ENCODE measurements at regions not wholly inside any gene's neighbourhood (a gene's known extent, or its start where the extent isn't known, plus 50 kb on each side); places are given as distances from the start of the nearest gene placed in this dataset.
A peak's percentile ranks its signal among the peaks of the same experiment; 100 is the strongest.

DNA sequence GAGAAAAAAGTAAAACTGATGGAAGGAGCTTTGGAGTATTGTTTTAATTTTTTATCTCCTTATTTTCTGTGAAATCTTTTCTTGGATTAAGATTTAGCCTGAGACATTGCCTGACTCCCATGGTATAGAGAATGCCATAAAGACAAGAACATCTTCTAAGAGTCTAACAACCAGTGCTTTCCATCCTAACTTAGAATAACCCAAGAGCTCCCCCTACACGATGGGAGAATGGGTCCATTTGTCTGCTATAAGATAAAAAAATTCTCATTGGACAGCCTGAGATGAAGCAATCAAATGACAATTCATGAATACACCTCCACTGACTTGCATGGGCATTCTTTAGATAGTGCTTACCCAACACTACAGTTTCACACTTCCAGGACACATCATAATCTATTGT, 478.1 kb downstream of the TTLL7 start:
- TF ChIP-seq, protein P1, sequence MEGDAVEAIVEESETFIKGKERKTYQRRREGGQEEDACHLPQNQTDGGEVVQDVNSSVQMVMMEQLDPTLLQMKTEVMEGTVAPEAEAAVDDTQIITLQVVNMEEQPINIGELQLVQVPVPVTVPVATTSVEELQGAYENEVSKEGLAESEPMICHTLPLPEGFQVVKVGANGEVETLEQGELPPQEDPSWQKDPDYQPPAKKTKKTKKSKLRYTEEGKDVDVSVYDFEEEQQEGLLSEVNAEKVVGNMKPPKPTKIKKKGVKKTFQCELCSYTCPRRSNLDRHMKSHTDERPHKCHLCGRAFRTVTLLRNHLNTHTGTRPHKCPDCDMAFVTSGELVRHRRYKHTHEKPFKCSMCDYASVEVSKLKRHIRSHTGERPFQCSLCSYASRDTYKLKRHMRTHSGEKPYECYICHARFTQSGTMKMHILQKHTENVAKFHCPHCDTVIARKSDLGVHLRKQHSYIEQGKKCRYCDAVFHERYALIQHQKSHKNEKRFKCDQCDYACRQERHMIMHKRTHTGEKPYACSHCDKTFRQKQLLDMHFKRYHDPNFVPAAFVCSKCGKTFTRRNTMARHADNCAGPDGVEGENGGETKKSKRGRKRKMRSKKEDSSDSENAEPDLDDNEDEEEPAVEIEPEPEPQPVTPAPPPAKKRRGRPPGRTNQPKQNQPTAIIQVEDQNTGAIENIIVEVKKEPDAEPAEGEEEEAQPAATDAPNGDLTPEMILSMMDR (IDR thresholded peaks at IDR 0.05; ENCODE audit: borderline replicate concordance) = no peak
- no peaks in the 10 kb centered on the region for H3K36me3 ChIP-seq
- no peak for DNase-seq
- no peak overlapping the region for H3K27ac ChIP-seq (replicated peaks)
- H3K4me3 ChIP-seq = no peak overlapping the region
- H3K4me1 ChIP-seq = no peaks in the 10 kb centered on the region
- no peaks in the 10 kb centered on the region for H3K27me3 ChIP-seq (ENCODE audit: low read depth)
- intact Hi-C loops (cut with micrococcal nuclease) = no loop called here
- no peaks in the 10 kb centered on the region for H3K9me3 ChIP-seq (replicated peaks)

DNA sequence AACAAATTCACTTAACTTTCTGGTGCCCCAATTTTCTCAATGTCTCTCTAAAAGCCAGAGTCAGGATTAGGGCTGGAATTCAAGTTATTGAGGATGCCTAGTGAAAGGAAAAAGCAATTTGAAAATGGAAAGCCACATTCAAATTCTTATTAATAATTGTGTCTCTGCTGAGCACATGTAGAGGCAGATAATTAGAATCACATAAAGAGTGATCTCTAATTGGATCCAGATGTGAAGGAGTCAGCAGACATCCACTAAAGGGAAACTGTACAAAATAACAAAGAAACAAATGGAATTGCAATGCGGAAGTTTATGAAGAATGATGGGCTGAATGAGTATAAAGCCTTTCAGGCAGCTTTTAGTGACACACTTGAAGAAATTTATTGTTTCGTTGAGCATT, 482.6 kb downstream of the TTLL7 start:
- Histone ChIP-seq H3K27me3 (ENCODE audit: low read depth) (no peaks in the 10 kb centered on the region), H3K9me3 (replicated peaks) (no peaks in the 10 kb centered on the region), H3K27ac (replicated peaks) (no peak overlapping the region), H3K36me3 (no peaks in the 10 kb centered on the region), H3K4me3 (no peak overlapping the region), H3K4me1 (peaks cover 20% of the 10 kb centered on the region)
- intact Hi-C loops (cut with micrococcal nuclease) = no loop called here
- DNase-seq = no peak
- TF ChIP-seq, protein P1 (IDR thresholded peaks at IDR 0.05; ENCODE audit: borderline replicate concordance) = no peak

DNA sequence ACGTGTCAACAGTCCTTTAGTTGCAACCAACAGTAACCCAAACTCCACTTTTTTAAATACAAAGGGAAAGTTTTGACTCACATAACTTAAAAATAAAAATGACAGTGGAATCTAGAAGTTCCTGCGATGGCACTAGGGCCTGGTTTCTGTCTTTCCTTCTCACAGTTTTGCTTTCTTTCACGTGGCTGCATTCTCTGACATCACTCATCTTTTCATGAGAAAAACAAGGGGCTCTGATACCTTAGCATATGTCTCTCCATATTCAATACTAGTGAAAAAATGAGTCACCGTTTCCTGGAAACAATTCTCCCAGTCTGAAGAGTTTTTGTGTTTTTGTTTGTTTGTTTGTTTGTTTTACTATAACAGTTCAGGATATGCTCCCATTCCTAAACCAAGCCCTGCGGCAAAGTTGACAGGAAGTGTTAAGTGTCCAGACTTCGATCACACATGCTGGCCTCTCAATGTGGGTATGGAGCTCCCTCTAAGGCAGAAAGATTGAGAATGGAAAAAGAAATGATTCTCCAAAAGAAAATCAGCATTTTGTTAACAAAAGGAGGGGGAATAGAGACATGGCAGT, 483.3 kb downstream of the TTLL7 start:
- DNase-seq = no peak
- no peak overlapping the region for H3K4me3 ChIP-seq
- H3K9me3 ChIP-seq (replicated peaks) = no peaks in the 10 kb centered on the region
- H3K27ac ChIP-seq (replicated peaks) = no peak overlapping the region
- intact Hi-C loops (cut with micrococcal nuclease) = no loop called here
- TF ChIP-seq, protein P1 (IDR thresholded peaks at IDR 0.05; ENCODE audit: borderline replicate concordance) = no peak
- H3K4me1 ChIP-seq = peaks cover 27% of the 10 kb centered on the region
- no peaks in the 10 kb centered on the region for H3K27me3 ChIP-seq (ENCODE audit: low read depth)
- H3K36me3 ChIP-seq = no peaks in the 10 kb centered on the region

DNA sequence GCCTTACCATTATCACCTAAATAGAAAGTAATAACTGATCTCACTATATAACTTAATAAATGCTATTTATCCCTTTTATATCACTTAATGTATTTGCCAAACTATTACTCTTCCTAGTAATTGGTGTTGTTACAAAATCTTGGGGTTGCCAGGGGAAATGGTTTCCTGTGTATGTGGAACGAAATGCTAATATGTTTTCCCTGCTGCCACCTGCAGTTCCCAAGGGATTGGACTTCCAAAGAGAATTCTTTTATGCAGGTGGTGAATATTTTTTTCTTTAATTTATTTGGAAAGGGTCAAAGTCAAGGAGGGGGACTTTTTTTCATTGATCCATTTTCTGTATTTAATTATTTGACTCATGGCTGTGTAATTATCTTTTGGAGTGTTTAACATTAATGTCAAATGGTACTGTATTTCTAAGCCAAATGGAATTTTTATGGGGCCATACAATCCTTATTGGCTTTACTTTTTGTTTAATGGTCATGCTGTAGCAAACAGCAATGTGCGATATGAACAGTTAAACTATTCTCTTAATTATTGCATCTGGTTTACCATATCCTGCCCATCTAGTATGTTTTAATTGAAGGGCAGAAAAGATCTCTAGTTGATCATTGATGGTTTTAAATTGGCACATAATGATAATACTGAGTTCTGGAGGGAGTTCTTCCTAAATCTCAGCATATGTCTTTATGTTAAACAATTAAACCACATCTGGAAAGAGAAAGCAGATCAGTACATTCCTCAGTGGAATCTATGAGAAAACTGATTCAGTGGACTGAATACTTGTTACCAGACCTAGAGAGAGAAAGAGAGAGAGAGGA, 486.3 kb downstream of the TTLL7 start:
- DNase-seq = no peak
- Histone ChIP-seq H3K36me3 (no peaks in the 10 kb centered on the region), H3K4me3 (no peak overlapping the region), H3K9me3 (replicated peaks) (no peaks in the 10 kb centered on the region), H3K27ac (replicated peaks) (peak overlapping the region; percentile 47), H3K27me3 (ENCODE audit: low read depth) (no peaks in the 10 kb centered on the region), H3K4me1 (peaks cover 58% of the 10 kb centered on the region)
- TF ChIP-seq, protein P1 (IDR thresholded peaks at IDR 0.05; ENCODE audit: borderline replicate concordance) = no peak
- intact Hi-C loops (cut with micrococcal nuclease) = no loop called here

DNA sequence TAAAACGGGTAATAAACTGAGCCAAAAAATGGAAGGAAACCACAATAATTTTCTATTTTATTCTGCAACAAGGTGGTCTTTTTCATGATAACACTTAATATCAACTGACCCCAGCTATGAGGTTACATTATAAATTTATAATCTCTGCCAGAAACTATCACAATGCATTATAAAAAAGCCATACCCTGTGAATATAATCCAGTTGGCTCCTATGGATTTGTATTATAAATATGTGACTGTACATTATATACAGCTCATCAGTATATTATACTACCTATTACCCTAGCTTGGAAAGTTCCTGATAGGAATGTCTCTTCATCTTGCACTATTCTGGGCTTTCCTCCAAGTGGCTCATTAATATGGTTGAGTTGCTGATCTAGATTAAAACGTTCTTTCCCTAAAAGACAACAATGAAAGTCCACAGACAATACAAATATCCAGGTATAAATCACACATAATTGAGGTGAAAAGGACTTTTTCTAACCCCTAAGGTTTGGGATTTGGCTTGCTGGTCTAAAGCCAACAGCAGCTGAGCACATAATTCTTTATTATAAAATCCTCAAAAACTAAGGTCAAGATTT, 487.7 kb downstream of the TTLL7 start:
- Histone ChIP-seq H3K4me3 (no peak overlapping the region), H3K4me1 (peaks cover 58% of the 10 kb centered on the region), H3K9me3 (replicated peaks) (no peaks in the 10 kb centered on the region), H3K27ac (replicated peaks) (peak overlapping the region; percentile 62), H3K27me3 (ENCODE audit: low read depth) (no peaks in the 10 kb centered on the region), H3K36me3 (no peaks in the 10 kb centered on the region)
- intact Hi-C loops (cut with micrococcal nuclease) = no loop called here
- TF ChIP-seq, protein P1 (IDR thresholded peaks at IDR 0.05; ENCODE audit: borderline replicate concordance) = no peak
- no peak for DNase-seq

Data from left ventricle myocardium inferior (tissue), 1 donor.